Neural progenitor cell (in vitro differentiated cells): ENCODE measurements at regions not wholly inside any gene's neighbourhood (a gene's known extent, or its start where the extent isn't known, plus 50 kb on each side); places are given as distances from the start of the nearest gene placed in this dataset.

ENCODE experiments used
- EZH2 ChIP-seq: fragments of 200-600 bp; sonication (generic); IDR thresholded peaks from 2 replicates; pipeline ENCODE4 v1.6.1; 2017; ENCODE audit warnings: antibody characterized with exemption, mild to moderate bottlenecking, moderate library complexity
- EZH2phosphoT487 ChIP-seq: fragments of 200-600 bp; sonication (generic); IDR thresholded peaks from 2 replicates; pipeline ENCODE4 v1.6.1; 2017; ENCODE audit warnings: antibody characterized with exemption
- TF ChIP-seq, protein P1 (sequence below): fragments of 200-600 bp; sonication (generic); IDR thresholded peaks from 2 replicates; pipeline ENCODE4 v1.5.1; 2017; ENCODE audit warnings: antibody characterized with exemption, mild to moderate bottlenecking

DNA sequence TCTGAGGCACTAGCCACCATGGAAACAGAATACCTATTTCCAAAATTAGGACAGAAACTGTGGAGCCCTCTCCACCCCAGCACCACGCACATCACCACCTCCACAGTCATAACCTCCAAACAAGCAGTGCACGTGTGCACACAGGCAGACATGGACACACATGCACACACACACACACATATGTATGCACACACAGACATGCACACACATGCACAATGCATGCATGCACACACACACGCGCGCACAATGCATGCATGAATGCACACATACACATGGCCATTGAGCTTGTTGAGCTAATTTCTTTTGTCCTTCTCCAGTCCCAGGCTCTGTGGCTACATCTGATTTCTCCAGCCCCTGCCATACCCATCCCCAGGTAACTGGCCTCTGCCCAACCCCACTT, 161.6 kb upstream of the EPB41L3 start:
- TF ChIP-seq, protein P1, sequence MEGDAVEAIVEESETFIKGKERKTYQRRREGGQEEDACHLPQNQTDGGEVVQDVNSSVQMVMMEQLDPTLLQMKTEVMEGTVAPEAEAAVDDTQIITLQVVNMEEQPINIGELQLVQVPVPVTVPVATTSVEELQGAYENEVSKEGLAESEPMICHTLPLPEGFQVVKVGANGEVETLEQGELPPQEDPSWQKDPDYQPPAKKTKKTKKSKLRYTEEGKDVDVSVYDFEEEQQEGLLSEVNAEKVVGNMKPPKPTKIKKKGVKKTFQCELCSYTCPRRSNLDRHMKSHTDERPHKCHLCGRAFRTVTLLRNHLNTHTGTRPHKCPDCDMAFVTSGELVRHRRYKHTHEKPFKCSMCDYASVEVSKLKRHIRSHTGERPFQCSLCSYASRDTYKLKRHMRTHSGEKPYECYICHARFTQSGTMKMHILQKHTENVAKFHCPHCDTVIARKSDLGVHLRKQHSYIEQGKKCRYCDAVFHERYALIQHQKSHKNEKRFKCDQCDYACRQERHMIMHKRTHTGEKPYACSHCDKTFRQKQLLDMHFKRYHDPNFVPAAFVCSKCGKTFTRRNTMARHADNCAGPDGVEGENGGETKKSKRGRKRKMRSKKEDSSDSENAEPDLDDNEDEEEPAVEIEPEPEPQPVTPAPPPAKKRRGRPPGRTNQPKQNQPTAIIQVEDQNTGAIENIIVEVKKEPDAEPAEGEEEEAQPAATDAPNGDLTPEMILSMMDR: no peak
- TF ChIP-seq EZH2: no peak
- TF ChIP-seq EZH2phosphoT487: no peak
